Transverse colon (tissue), 4 donors: ENCODE measurements at regions not wholly inside any gene's neighbourhood (a gene's known extent, or its start where the extent isn't known, plus 50 kb on each side); places are given as distances from the start of the nearest gene placed in this dataset.

Experiments
- CTCF ChIP-seq, 5 experiments: fragments of 200-600 bp in 3 of 5; fragments of 450-650 bp in 2 of 5; sonication (generic) in 3 of 5; IDR thresholded peaks; 1 replicate in 2 of 5; 2 replicates in 3 of 5; pipeline ENCODE4 v1.5.1; 2016 to 2017; ENCODE audit warnings: antibody characterized with exemption in 5 of 5, inconsistent platforms in 3 of 5, mild to moderate bottlenecking in 2 of 5, moderate library complexity in 1 of 5
- POLR2A ChIP-seq: fragments of 450-650 bp; IDR thresholded peaks from one replicate; pipeline ENCODE4 v1.6.1; 2016; ENCODE audit warnings: antibody characterized with exemption, mild to moderate bottlenecking, moderate library complexity
- POLR2AphosphoS5 ChIP-seq, 3 donors: sonication (generic); formaldehyde crosslinking; IDR thresholded peaks; one replicate each; pipeline ENCODE4 v1.6.1; 2016; ENCODE audit warnings: antibody characterized with exemption in 3 of 3

GRCh38 chr20:11993886-11994461 lies 76.3 kb downstream of the BTBD3 start:
- TF ChIP-seq CTCF (IDR thresholded peaks at IDR 0.05) (no peak), POLR2AphosphoS5 (IDR thresholded peaks at IDR 0.05) (no peak), POLR2A (no peak)
